Panc1 (cell line): ENCODE measurements at regions not wholly inside any gene's neighbourhood (a gene's known extent, or its start where the extent isn't known, plus 50 kb on each side); places are given as distances from the start of the nearest gene placed in this dataset.

Source experiments
- ATAC-seq: fragments of 200-7000 bp; cut with Tn5 transposase; 2 replicates; pipeline ENCODE4 v1.9.1; 2020; ENCODE audit warnings: mild to moderate bottlenecking, moderate library complexity
- BruUV-seq: library from RNA; stranded (reverse); fragments of 400-500 nt; replicated peaks from 2 replicates; lab custom pipeline; 2021; lab: Mats Ljungman, UMichigan
- CTCF ChIA-PET: fragments of 300-600 bp; sonication (Branson Sonifier 250); formaldehyde crosslinking; loops from one replicate; lab custom pipeline; 2022; ENCODE audit warnings: antibody characterized with exemption; lab: Charles Lee
- POLR2A ChIA-PET: fragments of 300-600 bp; sonication (Branson Sonifier 250); formaldehyde crosslinking; loops from one replicate; lab custom pipeline; 2022; ENCODE audit warnings: antibody characterized with exemption; lab: Charles Lee
- DNase-seq: peaks from one replicate; pipeline ENCODE4 v3.0.0-alpha.2; 2010; ENCODE audit warnings: low read depth, low spot score
- H3K27ac ChIP-seq: 2 replicates; pipeline ENCODE4 v1.5.1; 2011; ENCODE audit warnings: mild to moderate bottlenecking, low read length, inconsistent platforms
- H3K27me3 ChIP-seq: fragments of 200-500 bp; sonication (Bioruptor generic); 2 replicates; pipeline ENCODE4 v1.6.0; 2014; ENCODE audit warnings: low read length, inconsistent platforms; ENCODE audit not compliant: control insufficient read depth, insufficient read depth
- H3K36me3 ChIP-seq: fragments of 200-500 bp; sonication (Bioruptor generic); 2 replicates; pipeline ENCODE4 v1.5.1; 2014; ENCODE audit warnings: inconsistent platforms, mild to moderate bottlenecking, low read length, moderate library complexity; ENCODE audit not compliant: control insufficient read depth, insufficient read depth
- H3K4me1 ChIP-seq: 2 replicates; pipeline ENCODE4 v1.5.1; 2011; ENCODE audit warnings: inconsistent platforms, mild to moderate bottlenecking, low read length, moderate library complexity; ENCODE audit not compliant: control insufficient read depth, insufficient read depth
- H3K4me3 ChIP-seq, 2 experiments: 2 replicates each; pipeline ENCODE4 v1.5.1; 2011 to 2012; ENCODE audit warnings: low read depth in 2 of 2, low read length in 2 of 2, mild to moderate bottlenecking in 2 of 2, inconsistent platforms in 1 of 2, moderate library complexity in 1 of 2
- H3K9me3 ChIP-seq: fragments of 200-500 bp; sonication (Bioruptor generic); 2 replicates; pipeline ENCODE4 v1.5.1; 2014; ENCODE audit warnings: low read depth, mild to moderate bottlenecking, inconsistent platforms, low read length, moderate library complexity; ENCODE audit not compliant: control insufficient read depth, insufficient read depth
- POLR2AphosphoS5 ChIP-seq: IDR thresholded peaks from 2 replicates; pipeline ENCODE4 v1.6.1; 2012; ENCODE audit warnings: mild to moderate bottlenecking, low read depth, low read length, moderate library complexity
- SIN3A ChIP-seq: IDR thresholded peaks from 2 replicates; pipeline ENCODE4 v1.6.1; 2012; ENCODE audit warnings: low read depth, mild to moderate bottlenecking, low read length, moderate library complexity, borderline replicate concordance; ENCODE audit not compliant: insufficient read depth
- TCF7L2 ChIP-seq: IDR thresholded peaks from 2 replicates; pipeline ENCODE4 v1.6.1; 2011; ENCODE audit warnings: mild to moderate bottlenecking, low read depth, low read length, inconsistent platforms
- in situ Hi-C: cut with HindIII; loops from 2 replicates; pipeline ENCODE4 v1.10.0; 2016; ENCODE audit warnings: low sequenced_read_pairs, low pct_unique_long_range_greater_than_20kb
- intact Hi-C: fragments of 100-400 bp; cut with micrococcal nuclease; formaldehyde crosslinking; loops from one replicate; pipeline ENCODE4 v1.10.0; 2022; ENCODE audit not compliant: unreplicated experiment
- TF ChIP-seq, protein P1 (sequence below): fragments of 450-650 bp; IDR thresholded peaks from 2 replicates; pipeline ENCODE4 v1.5.1; 2017; ENCODE audit warnings: mild to moderate bottlenecking
- TF ChIP-seq, protein P2 (sequence below), 2 experiments: IDR thresholded peaks; 2 replicates each; pipeline ENCODE4 v1.6.1; 2011 to 2012; ENCODE audit warnings: low read depth in 2 of 2, control low read depth in 1 of 2, low read length in 1 of 2, mild to moderate bottlenecking in 1 of 2, moderate library complexity in 1 of 2; ENCODE audit not compliant: insufficient read depth in 1 of 2

DNA sequence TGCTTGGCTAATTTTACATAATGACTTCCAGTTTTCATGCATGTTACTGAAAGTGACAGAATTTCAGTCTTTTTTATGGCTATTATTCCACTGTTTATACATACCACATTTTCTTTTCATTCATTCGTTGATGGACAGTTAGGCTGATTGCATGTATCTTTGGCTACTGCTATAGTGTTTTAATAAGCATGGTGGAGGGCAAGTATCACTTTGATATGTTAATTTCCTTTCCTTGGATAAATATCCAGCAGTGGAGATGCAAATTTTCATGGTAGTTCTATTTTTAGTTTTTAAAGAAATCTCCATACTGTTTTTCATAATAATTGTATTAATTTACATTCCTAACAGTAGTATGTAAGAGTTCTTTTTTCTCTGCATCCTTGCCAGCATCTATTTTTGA is 297.9 kb downstream of the PRR16 start:
- DNase-seq, result no peak
- no peak overlapping the region for H3K27ac ChIP-seq
- intact Hi-C loops, result no loop called here
- in situ Hi-C loops, result no loop called here
- TF ChIP-seq, protein P1, sequence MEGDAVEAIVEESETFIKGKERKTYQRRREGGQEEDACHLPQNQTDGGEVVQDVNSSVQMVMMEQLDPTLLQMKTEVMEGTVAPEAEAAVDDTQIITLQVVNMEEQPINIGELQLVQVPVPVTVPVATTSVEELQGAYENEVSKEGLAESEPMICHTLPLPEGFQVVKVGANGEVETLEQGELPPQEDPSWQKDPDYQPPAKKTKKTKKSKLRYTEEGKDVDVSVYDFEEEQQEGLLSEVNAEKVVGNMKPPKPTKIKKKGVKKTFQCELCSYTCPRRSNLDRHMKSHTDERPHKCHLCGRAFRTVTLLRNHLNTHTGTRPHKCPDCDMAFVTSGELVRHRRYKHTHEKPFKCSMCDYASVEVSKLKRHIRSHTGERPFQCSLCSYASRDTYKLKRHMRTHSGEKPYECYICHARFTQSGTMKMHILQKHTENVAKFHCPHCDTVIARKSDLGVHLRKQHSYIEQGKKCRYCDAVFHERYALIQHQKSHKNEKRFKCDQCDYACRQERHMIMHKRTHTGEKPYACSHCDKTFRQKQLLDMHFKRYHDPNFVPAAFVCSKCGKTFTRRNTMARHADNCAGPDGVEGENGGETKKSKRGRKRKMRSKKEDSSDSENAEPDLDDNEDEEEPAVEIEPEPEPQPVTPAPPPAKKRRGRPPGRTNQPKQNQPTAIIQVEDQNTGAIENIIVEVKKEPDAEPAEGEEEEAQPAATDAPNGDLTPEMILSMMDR, result no peak
- TF ChIP-seq POLR2AphosphoS5, result no peak
- TF ChIP-seq, protein P2, sequence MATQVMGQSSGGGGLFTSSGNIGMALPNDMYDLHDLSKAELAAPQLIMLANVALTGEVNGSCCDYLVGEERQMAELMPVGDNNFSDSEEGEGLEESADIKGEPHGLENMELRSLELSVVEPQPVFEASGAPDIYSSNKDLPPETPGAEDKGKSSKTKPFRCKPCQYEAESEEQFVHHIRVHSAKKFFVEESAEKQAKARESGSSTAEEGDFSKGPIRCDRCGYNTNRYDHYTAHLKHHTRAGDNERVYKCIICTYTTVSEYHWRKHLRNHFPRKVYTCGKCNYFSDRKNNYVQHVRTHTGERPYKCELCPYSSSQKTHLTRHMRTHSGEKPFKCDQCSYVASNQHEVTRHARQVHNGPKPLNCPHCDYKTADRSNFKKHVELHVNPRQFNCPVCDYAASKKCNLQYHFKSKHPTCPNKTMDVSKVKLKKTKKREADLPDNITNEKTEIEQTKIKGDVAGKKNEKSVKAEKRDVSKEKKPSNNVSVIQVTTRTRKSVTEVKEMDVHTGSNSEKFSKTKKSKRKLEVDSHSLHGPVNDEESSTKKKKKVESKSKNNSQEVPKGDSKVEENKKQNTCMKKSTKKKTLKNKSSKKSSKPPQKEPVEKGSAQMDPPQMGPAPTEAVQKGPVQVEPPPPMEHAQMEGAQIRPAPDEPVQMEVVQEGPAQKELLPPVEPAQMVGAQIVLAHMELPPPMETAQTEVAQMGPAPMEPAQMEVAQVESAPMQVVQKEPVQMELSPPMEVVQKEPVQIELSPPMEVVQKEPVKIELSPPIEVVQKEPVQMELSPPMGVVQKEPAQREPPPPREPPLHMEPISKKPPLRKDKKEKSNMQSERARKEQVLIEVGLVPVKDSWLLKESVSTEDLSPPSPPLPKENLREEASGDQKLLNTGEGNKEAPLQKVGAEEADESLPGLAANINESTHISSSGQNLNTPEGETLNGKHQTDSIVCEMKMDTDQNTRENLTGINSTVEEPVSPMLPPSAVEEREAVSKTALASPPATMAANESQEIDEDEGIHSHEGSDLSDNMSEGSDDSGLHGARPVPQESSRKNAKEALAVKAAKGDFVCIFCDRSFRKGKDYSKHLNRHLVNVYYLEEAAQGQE (IDR thresholded peaks at IDR 0.05; ENCODE audit: insufficient read depth in 1 of 2, low read depth in 2 of 2, low read length in 1 of 2), result no peak
- TF ChIP-seq TCF7L2, result no peak
- no peak for TF ChIP-seq SIN3A
- no TSS peak for BruUV-seq
- ChIA-PET POLR2A (no interaction called here), CTCF (no interaction called here)
- no peaks in the 10 kb centered on the region for H3K9me3 ChIP-seq
- no peaks in the 10 kb centered on the region for H3K36me3 ChIP-seq
- H3K4me1 ChIP-seq, result no peaks in the 10 kb centered on the region
- ATAC-seq, result no peak
- H3K27me3 ChIP-seq, result no peaks in the 10 kb centered on the region
- no peak overlapping the region for H3K4me3 ChIP-seq

DNA sequence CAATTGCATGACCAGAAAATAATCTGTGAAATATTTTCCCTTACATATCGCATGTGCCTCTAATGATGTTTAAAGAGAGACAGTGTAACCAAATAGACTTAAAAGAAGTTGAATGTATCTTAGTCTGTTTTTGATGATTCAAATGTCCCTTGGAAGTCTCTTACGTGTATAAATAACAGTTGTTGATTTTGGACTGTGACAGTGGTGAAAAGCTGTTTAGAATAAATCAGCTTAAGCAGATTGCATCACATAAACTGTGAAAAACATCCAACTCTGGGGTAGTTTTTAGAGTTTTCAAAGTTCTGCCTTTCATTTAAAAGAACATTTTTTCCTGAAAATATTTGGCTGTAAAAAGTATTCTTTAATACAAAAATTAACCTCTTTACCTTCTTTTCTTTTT is 301.1 kb downstream of the PRR16 start:
- Histone ChIP-seq H3K4me1 (no peaks in the 10 kb centered on the region), H3K27ac (no peak overlapping the region), H3K27me3 (no peaks in the 10 kb centered on the region), H3K36me3 (no peaks in the 10 kb centered on the region), H3K9me3 (no peaks in the 10 kb centered on the region), H3K4me3 (no peak overlapping the region)
- in situ Hi-C loops, result no loop called here
- BruUV-seq, result no TSS peak
- DNase-seq (no peak), ATAC-seq (no peak)
- CTCF ChIA-PET, result no interaction called here
- no peak for TF ChIP-seq TCF7L2
- TF ChIP-seq SIN3A, result no peak
- TF ChIP-seq, protein P2 (IDR thresholded peaks at IDR 0.05; ENCODE audit: insufficient read depth in 1 of 2, low read depth in 2 of 2, low read length in 1 of 2), result no peak
- TF ChIP-seq, protein P1, result no peak
- TF ChIP-seq POLR2AphosphoS5, result no peak
- intact Hi-C loops, result no loop called here
- POLR2A ChIA-PET, result no interaction called here
